Spleen (tissue), 7 donors: ENCODE measurements at regions not wholly inside any gene's neighbourhood (a gene's known extent, or its start where the extent isn't known, plus 50 kb on each side); places are given as distances from the start of the nearest gene placed in this dataset.

Source experiments
- POLR2A ChIP-seq, 3 donors: fragments of 450-650 bp; IDR thresholded peaks; one replicate each; pipeline ENCODE4 v1.5.1; 2017; ENCODE audit warnings: antibody characterized with exemption in 3 of 3, mild to moderate bottlenecking in 1 of 3
- POLR2AphosphoS5 ChIP-seq, 3 donors: sonication (generic); formaldehyde crosslinking; IDR thresholded peaks; one replicate each; pipeline ENCODE4 v1.5.1; 2017; ENCODE audit warnings: antibody characterized with exemption in 3 of 3
- TF ChIP-seq, protein P1 (sequence below), 11 experiments: fragments of 200-600 bp in 7 of 11; fragments of 450-650 bp in 4 of 11; sonication (generic) in 4 of 11; IDR thresholded peaks in 8 of 11; conservative IDR thresholded peaks in 3 of 11; 1 replicate in 7 of 11; 2 replicates in 4 of 11; pipeline versions ENCODE4 v1.4.0 to v1.8.0; 2016 to 2021; ENCODE audit warnings: antibody characterized with exemption in 11 of 11, inconsistent platforms in 4 of 11, mild to moderate bottlenecking in 1 of 11
- donor health status: DM: no; HTN: no; CAD: no; lungs with moderate emphysema.
- donor health status: DM: no; HTN: no; CAD: no.
- donor health status: DM: no; HTN: no; CAD: no.

DNA sequence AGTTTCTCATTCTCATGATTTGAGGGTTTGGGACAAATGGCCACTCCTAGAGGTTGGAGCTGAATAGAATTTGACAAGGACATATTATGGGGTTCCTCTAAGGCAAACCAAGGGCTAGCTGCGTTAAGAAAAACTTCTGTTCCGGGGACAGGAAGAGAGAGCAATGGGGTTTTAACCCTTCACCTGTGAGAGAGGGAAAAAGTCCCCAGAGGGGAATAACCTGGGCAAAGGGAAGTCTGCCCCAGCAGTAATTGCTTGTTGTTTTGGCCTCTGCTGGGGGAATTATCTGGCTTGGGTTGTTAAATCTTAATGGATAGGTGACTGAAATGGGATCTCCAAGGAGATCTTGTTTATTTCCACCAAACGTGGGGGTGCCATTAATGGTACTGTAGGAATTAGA, 110.1 kb upstream of the MOCS2 start:
- TF ChIP-seq, protein P1, sequence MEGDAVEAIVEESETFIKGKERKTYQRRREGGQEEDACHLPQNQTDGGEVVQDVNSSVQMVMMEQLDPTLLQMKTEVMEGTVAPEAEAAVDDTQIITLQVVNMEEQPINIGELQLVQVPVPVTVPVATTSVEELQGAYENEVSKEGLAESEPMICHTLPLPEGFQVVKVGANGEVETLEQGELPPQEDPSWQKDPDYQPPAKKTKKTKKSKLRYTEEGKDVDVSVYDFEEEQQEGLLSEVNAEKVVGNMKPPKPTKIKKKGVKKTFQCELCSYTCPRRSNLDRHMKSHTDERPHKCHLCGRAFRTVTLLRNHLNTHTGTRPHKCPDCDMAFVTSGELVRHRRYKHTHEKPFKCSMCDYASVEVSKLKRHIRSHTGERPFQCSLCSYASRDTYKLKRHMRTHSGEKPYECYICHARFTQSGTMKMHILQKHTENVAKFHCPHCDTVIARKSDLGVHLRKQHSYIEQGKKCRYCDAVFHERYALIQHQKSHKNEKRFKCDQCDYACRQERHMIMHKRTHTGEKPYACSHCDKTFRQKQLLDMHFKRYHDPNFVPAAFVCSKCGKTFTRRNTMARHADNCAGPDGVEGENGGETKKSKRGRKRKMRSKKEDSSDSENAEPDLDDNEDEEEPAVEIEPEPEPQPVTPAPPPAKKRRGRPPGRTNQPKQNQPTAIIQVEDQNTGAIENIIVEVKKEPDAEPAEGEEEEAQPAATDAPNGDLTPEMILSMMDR (IDR thresholded peaks at IDR 0.05 in 8 of 11, conservative IDR thresholded peaks at IDR 0.05 in 3 of 11): no peak
- TF ChIP-seq POLR2AphosphoS5 (IDR thresholded peaks at IDR 0.05) (no peak), POLR2A (IDR thresholded peaks at IDR 0.05) (no peak)
